GM13976 (cell line): ENCODE measurements at regions not wholly inside any gene's neighbourhood (a gene's known extent, or its start where the extent isn't known, plus 50 kb on each side); places are given as distances from the start of the nearest gene placed in this dataset.

Source experiments
- DNase-seq: peaks from one replicate; pipeline ENCODE4 v3.0.0; 2012; ENCODE audit warnings: low spot score
- CTCF ChIP-seq: IDR thresholded peaks from 2 replicates; pipeline ENCODE4 v1.5.1; 2012; ENCODE audit warnings: borderline replicate concordance, mild to moderate bottlenecking; ENCODE audit not compliant: insufficient read depth; ENCODE audit errors: extremely low read depth, missing control alignments, control extremely low read depth
- in situ Hi-C: fragments of 300-500 bp; cut with MboI; formaldehyde crosslinking; loops from one replicate; pipeline ENCODE4 v1.12.0; 2022; ENCODE audit warnings: low sequenced_read_pairs, mixed read lengths, inconsistent platforms; ENCODE audit not compliant: unreplicated experiment

DNA sequence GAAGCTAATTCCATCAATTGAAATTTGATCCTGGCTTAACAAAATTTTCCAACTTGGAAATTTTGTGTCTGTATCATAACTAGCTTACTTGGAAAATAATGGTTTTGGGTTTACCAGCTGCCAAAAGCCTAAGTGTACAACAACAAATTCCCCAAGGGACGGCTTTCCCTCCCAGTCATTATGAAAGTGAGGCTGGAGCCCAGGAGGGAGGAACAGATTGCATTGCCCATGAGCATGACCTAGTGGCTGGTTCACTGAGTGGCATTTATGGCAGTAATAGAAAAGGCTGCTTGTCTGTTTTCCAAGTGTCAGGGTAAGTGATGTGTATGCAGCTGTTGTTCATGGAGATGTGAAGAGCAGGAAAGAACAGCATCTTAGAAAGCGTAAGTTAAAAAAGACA, 70.8 kb upstream of the HHIP start:
- no peak for TF ChIP-seq CTCF
- in situ Hi-C loops: loop anchor here (10.0 kb wide), 1 partner anchor 390 kb away; no protein-coding TSS in a partner anchor
- no peak for DNase-seq

DNA sequence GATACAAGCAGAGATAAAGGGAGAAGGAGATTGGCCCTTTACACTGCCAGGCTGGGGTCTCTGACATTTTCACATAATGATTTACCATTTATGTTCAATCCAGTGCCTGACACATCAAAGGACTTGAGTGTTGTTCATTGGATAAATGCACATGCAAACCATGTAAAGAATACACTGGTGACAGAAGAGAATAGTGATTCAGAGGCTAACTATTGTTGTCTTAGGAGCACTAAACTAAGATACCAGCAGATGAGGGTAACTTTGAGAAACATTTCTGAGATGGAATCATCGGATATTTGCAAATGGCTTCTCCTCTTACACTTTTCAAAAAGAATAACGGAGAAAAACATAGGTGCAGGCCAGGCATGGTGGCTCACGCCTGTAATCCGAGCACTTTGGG, 67.3 kb upstream of the HHIP start:
- TF ChIP-seq CTCF: no peak
- in situ Hi-C loops: loop anchor here (10.0 kb wide), 1 partner anchor 394 kb away; no protein-coding TSS in a partner anchor
- no peak for DNase-seq

DNA sequence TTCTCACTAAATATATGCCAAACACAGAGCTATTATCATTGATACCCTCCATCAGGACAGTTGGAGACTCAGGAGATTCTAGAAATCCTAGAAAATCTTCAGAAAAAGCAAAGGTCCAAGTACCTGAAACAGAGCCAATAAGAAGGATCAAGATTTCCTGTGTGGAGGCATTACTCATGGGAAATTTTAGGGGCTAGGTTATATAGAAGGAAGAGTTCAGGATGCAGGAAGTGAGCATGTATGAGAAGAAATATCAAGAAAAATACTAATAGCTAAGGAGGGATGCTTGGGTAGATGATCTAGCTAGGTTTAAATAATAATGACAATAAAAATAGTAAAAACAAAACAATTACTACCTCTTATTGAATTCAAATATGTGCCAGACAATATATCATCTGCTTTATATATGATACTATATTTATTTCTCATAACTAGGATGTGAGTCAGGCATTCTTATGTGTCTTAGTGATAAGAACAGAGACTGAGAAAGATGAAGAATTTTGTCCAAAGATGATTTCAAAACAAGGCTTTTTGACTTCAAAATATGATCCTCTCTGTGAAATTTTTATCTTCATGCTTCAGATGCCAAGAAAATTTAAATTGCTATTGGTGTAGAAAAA, 66.4 kb upstream of the HHIP start:
- no peak for TF ChIP-seq CTCF
- in situ Hi-C loops: loop anchor here (10.0 kb wide), 1 partner anchor 395 kb away; no protein-coding TSS in a partner anchor
- DNase-seq: no peak

DNA sequence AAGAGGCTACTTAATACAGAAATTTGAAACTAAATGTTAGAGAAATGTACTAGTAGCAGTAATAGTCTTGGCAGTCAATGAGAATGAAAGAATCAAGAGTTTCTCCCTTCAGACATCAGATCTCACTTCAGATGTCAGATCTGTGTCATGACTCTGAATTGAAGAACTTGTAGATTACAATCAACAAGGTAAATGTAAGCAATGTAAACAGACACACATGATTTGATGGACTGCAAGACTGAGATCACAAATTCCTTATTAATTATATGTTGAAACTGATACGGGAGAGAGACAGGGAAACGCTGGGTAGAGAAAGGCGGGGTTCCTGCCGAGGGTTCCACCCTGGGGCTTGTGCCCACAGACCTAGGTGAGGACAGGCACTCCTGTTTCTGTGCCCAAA, 65.5 kb upstream of the HHIP start:
- DNase-seq: no peak
- TF ChIP-seq CTCF: no peak
- in situ Hi-C loops: no loop called here

DNA sequence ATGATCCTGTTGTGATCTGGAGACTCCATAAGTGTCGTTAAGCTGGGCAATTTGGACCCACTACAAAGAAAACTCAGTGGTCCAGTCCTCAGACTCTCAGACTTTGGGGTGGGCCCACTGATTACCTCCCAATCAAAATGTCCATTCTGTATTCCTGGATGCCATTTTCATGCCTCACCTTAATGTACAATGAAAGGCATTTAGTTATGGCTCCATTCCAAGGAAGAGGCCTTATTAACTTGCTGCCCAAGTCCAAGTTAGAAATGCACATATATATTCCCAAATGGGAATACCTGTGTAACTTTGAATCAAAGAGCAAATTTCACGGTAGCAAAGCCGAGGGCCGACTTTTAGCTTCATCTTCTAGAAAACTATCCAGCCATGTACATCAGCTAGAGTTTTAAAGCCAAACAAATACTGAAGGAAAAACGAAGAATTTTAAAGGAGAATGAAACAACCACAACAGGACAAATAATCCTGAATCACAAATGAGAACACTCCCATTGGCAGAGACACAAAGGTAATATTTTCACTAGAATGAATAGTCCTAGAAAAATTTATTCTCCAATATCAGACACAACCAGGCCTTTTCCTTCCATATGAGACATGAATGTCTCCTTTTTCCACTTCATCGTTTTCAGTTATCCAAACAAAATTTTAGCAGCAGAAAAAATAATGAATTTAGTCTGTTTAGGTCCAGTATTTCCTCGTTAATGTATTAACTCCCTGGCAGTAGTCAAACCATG, 63.7 kb upstream of the HHIP start:
- TF ChIP-seq CTCF: no peak
- DNase-seq: no peak
- in situ Hi-C loops: no loop called here

- no peak for DNase-seq
- TF ChIP-seq CTCF: no peak
These were observed 63.0 kb upstream of the HHIP start for GRCh38 chr4:144582975-144583374.

More at GRCh38 chr4:144582975-144583374, 63.0 kb upstream of the HHIP start:
- in situ Hi-C loops: no loop called here
